Psoas muscle (tissue), 7 donors: ENCODE measurements at regions not wholly inside any gene's neighbourhood (a gene's known extent, or its start where the extent isn't known, plus 50 kb on each side); places are given as distances from the start of the nearest gene placed in this dataset.

Experiments
- ATAC-seq, 4 donors: fragments of 200-7000 bp; cut with Tn5 transposase; one replicate each; pipeline ENCODE4 v1.9.1; 2020; ENCODE audit warnings: moderate library complexity in 3 of 4, mild to moderate bottlenecking in 2 of 4
- DNase-seq, 2 donors: peaks; one replicate each; pipeline ENCODE4 v3.0.0-alpha.2; 2020
- H3K27ac ChIP-seq: fragments of 200-600 bp; one replicate; pipeline ENCODE4 v1.8.0; 2022
- H3K27me3 ChIP-seq, 3 donors: fragments of 200-600 bp in 1 of 3; one replicate each; pipeline versions ENCODE4 v1.6.1 to v1.8.0; 2013 to 2022; ENCODE audit warnings: low read length in 2 of 3, mild to moderate bottlenecking in 2 of 3, moderate library complexity in 1 of 3; ENCODE audit not compliant: insufficient read depth in 3 of 3
- H3K36me3 ChIP-seq, 2 donors: fragments of 200-600 bp in 1 of 2; one replicate each; pipeline versions ENCODE4 v1.6.1 to v1.8.0; 2013 to 2022; ENCODE audit warnings: low read depth in 1 of 2, mild to moderate bottlenecking in 1 of 2, moderate library complexity in 1 of 2; ENCODE audit not compliant: insufficient read depth in 1 of 2
- H3K4me1 ChIP-seq: fragments of 200-600 bp; one replicate; pipeline ENCODE4 v1.8.0; 2022
- H3K4me3 ChIP-seq: fragments of 200-600 bp; one replicate; pipeline ENCODE4 v1.8.0; 2022; ENCODE audit warnings: mild to moderate bottlenecking
- H3K9me3 ChIP-seq: fragments of 200-600 bp; one replicate; pipeline ENCODE4 v1.8.0; 2022
- WGBS, 3 donors: extraction: QIAGEN DNeasy Blood & Tissue Kit; methylation state at CpG; one replicate each; pipeline versions ENCODE4 v1.1.6 to v1.1.7; 2013; 5-methylcytosine and 5-hydroxymethylcytosine counted together
- intact Hi-C, 2 donors: fragments of 100-400 bp; cut with DNase I; formaldehyde crosslinking; loops; one replicate each; pipeline versions ENCODE4 v1.11.0 to v1.14.2; 2022
- TF ChIP-seq, protein P1 (sequence below): fragments of 200-600 bp; IDR thresholded peaks from one replicate; pipeline ENCODE4 v1.8.0; 2022; ENCODE audit warnings: antibody characterized with exemption
- donor health status: healthy with polysubstance abuse.
- donor health status: DM: no; HTN: no; CAD: no; lungs with moderate emphysema.
- donor health status: Bipolar disorder and iron deficiency.
- donor health status: healthy.
- donor health status: DM: yes; HTN: yes; CAD: no.
- donor health status: DM: no; HTN: no; CAD: no.
- donor health status: DM: yes; HTN: yes; CAD: no.

DNA sequence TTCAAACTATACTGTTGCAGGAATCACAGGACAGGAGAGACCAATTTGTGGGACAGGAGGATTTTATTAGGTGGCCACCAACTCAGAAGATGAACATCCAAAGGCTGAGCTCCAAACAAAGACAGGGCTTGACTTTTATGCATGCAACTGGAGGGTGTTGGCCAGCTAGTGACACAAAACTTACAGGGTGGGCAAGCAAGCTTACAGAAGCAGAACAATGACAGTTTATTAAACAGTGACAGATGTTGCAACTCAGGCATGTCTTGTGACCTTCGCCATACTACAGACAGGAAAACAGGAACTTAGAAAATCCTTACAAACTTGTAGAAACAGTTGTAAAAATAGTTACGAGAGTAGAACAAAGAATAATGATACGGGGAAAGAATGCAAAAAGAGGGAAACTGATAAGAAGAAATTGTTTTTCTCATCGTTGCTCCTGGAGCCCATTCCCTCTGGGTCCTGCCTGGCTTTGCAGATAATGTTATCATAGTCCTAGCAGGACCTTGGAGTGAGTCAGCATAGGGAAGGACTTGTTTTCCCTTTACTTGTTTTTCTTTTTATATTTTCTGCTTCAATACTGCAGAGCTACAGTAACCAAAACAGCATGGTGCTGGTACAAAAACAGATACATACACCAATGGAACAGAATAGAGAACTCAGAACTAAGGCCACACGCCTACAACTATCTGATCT is 2083.0 kb upstream of the ACO1 start:
- DNase-seq: no peak
- H3K4me1 ChIP-seq: no peaks in the 10 kb centered on the region
- H3K4me3 ChIP-seq: no peak overlapping the region
- 52 to 63% (median 61%) methylated on average over 5 of the region's 5 CpGs for WGBS, 3 donors
- no peaks in the 10 kb centered on the region for H3K9me3 ChIP-seq
- ATAC-seq: no peak
- no peaks in the 10 kb centered on the region for H3K36me3 ChIP-seq
- TF ChIP-seq, protein P1, sequence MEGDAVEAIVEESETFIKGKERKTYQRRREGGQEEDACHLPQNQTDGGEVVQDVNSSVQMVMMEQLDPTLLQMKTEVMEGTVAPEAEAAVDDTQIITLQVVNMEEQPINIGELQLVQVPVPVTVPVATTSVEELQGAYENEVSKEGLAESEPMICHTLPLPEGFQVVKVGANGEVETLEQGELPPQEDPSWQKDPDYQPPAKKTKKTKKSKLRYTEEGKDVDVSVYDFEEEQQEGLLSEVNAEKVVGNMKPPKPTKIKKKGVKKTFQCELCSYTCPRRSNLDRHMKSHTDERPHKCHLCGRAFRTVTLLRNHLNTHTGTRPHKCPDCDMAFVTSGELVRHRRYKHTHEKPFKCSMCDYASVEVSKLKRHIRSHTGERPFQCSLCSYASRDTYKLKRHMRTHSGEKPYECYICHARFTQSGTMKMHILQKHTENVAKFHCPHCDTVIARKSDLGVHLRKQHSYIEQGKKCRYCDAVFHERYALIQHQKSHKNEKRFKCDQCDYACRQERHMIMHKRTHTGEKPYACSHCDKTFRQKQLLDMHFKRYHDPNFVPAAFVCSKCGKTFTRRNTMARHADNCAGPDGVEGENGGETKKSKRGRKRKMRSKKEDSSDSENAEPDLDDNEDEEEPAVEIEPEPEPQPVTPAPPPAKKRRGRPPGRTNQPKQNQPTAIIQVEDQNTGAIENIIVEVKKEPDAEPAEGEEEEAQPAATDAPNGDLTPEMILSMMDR: no peak
- intact Hi-C loops: no loop called here
- no peaks in the 10 kb centered on the region for H3K27me3 ChIP-seq
- H3K27ac ChIP-seq: no peak overlapping the region

DNA sequence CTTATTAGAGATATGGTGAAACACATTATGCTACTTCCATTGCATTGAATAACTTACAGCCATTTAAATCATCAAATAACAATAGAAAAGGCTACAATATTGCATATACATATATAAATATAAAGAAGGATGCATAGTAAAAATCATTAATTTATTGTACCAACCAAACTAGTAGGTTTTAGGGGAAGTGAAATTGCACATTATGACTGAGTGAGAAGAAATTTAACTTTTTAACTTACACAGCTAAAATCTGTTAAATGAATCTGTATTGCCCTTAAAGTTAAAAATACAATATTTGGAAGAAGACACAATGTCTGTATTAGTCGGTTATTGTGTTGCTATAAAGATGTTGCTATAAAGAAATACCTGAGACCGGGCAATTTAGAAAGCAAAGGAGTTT is 2073.7 kb upstream of the ACO1 start:
- 91 to 93% (median 92%) methylated on average over 2 of the region's 2 CpGs for WGBS, 3 donors
- no peak for ATAC-seq
- intact Hi-C loops: no loop called here

DNA sequence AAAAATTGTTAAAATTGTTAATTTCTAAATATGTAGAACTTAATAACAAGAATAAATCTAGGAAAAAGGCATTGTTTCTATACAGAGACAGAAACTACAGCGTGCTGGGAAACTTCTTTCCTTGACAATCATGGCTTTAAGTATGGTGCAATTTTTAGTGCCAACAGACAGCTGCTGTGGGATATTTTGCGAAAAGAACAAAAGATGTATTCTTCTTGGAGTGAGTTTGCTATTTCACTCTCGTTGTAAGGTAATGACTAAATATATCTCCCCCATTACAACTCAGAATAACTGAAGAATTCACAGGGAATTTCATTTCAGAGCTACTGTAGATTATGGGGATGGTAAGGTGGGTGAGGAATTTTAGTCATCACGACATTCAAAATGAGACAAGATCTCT is 2055.0 kb upstream of the ACO1 start:
- H3K4me3 ChIP-seq: no peak overlapping the region
- no peak for DNase-seq
- ATAC-seq: no peak
- H3K9me3 ChIP-seq: peaks cover 3% of the 10 kb centered on the region
- no peaks in the 10 kb centered on the region for H3K36me3 ChIP-seq
- intact Hi-C loops: loop anchor here in 1 of 2 donors (5.0 kb wide), 1 partner anchor 608 kb away; no protein-coding TSS in a partner anchor
- TF ChIP-seq, protein P1: no peak
- H3K27ac ChIP-seq: no peak overlapping the region
- no peaks in the 10 kb centered on the region for H3K4me1 ChIP-seq
- no peaks in the 10 kb centered on the region for H3K27me3 ChIP-seq
- WGBS, 3 donors: 21 to 32% (median 24%) methylated on average over 4 of the region's 4 CpGs

More for the DNA sequence above, 2073.7 kb upstream of the ACO1 start:
- no peaks in the 10 kb centered on the region for H3K36me3 ChIP-seq
- no peaks in the 10 kb centered on the region for H3K27me3 ChIP-seq
- no peak overlapping the region for H3K27ac ChIP-seq
- no peaks in the 10 kb centered on the region for H3K4me1 ChIP-seq
- no peak overlapping the region for H3K4me3 ChIP-seq
- no peaks in the 10 kb centered on the region for H3K9me3 ChIP-seq
- DNase-seq: no peak
- TF ChIP-seq, protein P1: no peak

DNA sequence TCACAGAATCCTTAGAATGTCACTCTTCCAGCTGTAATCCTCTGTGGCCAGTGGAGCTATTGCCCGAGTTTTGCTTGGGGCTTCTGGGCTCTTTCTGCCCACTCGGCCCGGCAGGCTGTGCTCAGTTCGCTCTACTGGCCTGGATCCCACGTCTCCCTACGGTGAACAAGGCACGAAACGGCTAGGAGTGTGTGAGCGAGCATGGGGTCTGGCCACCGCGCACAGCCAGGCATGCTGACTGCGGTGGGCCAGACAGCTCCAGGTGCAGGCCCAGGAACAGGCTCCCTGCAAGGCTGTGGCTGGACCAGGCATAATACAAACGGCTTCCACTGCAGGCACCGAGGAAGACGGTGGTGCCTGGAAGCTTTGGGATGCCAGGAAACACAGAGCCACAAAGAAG is 2035.5 kb upstream of the ACO1 start:
- Histone ChIP-seq H3K4me1 (no peaks in the 10 kb centered on the region), H3K27ac (no peak overlapping the region), H3K9me3 (no peaks in the 10 kb centered on the region), H3K27me3 (no peaks in the 10 kb centered on the region), H3K36me3 (no peaks in the 10 kb centered on the region), H3K4me3 (no peak overlapping the region)
- DNase-seq: no peak
- 91 to 94% (median 93%) methylated on average over 15 of the region's 15 CpGs for WGBS, 3 donors
- TF ChIP-seq, protein P1: no peak
- ATAC-seq: no peak
- intact Hi-C loops: no loop called here
